WTC11 (cell line): ENCODE measurements at regions not wholly inside any gene's neighbourhood (a gene's known extent, or its start where the extent isn't known, plus 50 kb on each side); places are given as distances from the start of the nearest gene placed in this dataset.

Source experiments
- ATAC-seq: fragments of 200-7000 bp; cut with Tn5 transposase; 2 replicates; pipeline ENCODE4 v1.10.0; 2021; ENCODE audit warnings: mild to moderate bottlenecking, moderate library complexity
- CTCF ChIA-PET: fragments of 300-600 bp; sonication (Branson Sonifier 250); formaldehyde crosslinking; loops from one replicate; lab custom pipeline; 2021; ENCODE audit warnings: antibody characterized with exemption; lab: Charles Lee
- POLR2A ChIA-PET: fragments of 350-600 bp; sonication (Branson Sonifier 250); formaldehyde crosslinking; loops from one replicate; lab custom pipeline; 2021; ENCODE audit warnings: antibody characterized with exemption; lab: Charles Lee
- DNase-seq: peaks from one replicate; pipeline ENCODE4 v3.0.0; 2021; ENCODE audit warnings: low spot score
- H3K27ac Mint-ChIP-seq: 2 replicates; pipeline ENCODE4 v1.8.0; 2021; ENCODE audit warnings: mixed read lengths
- H3K27me3 Mint-ChIP-seq: 2 replicates; pipeline ENCODE4 v1.8.0; 2021; ENCODE audit warnings: low read depth, mild to moderate bottlenecking, moderate library complexity, mixed read lengths
- H3K36me3 Mint-ChIP-seq: 2 replicates; pipeline ENCODE4 v1.8.0; 2021; ENCODE audit warnings: mixed read lengths
- H3K4me1 Mint-ChIP-seq: 2 replicates; pipeline ENCODE4 v1.8.0; 2022; ENCODE audit warnings: mixed read lengths
- H3K4me3 Mint-ChIP-seq: 2 replicates; pipeline ENCODE4 v1.8.0; 2021; ENCODE audit warnings: mild to moderate bottlenecking, moderate library complexity, mixed read lengths
- H3K9me3 Mint-ChIP-seq: 2 replicates; pipeline ENCODE4 v1.8.0; 2021; ENCODE audit warnings: mixed read lengths
- ATF2 ChIP-seq: sonication (generic); formaldehyde crosslinking; IDR thresholded peaks from 2 replicates; pipeline ENCODE4 v1.8.1; 2022; ENCODE audit warnings: low read depth, missing genetic modification reagents, borderline replicate concordance
- ATF3 ChIP-seq: sonication (generic); formaldehyde crosslinking; conservative IDR thresholded peaks from 2 replicates; pipeline ENCODE4 v1.8.1; 2022; ENCODE audit warnings: mild to moderate bottlenecking, missing genetic modification reagents
- E2F5 ChIP-seq: sonication (generic); formaldehyde crosslinking; IDR thresholded peaks from 2 replicates; pipeline ENCODE4 v1.8.1; 2022; ENCODE audit warnings: mild to moderate bottlenecking, moderate library complexity, missing genetic modification reagents
- HMGA2 ChIP-seq: fragments of 250-450 bp; sonication (Bioruptor Pico); IDR thresholded peaks from 2 replicates; pipeline ENCODE4 v1.4.0; 2021; ENCODE audit warnings: mild to moderate bottlenecking, moderate library complexity
- HMGXB4 ChIP-seq: sonication (generic); formaldehyde crosslinking; IDR thresholded peaks from 2 replicates; pipeline ENCODE4 v1.8.1; 2023; ENCODE audit warnings: mild to moderate bottlenecking, moderate library complexity, missing genetic modification reagents
- NR1H2 ChIP-seq: sonication (generic); formaldehyde crosslinking; IDR thresholded peaks from 2 replicates; pipeline ENCODE4 v1.9.0; 2021; ENCODE audit warnings: mild to moderate bottlenecking, moderate library complexity, missing genetic modification reagents
- NR3C1 ChIP-seq: sonication (generic); formaldehyde crosslinking; conservative IDR thresholded peaks from 2 replicates; pipeline ENCODE4 v1.8.1; 2023; ENCODE audit warnings: low read depth, mild to moderate bottlenecking, missing genetic modification reagents
- PRDM15 ChIP-seq: sonication (generic); formaldehyde crosslinking; IDR thresholded peaks from 2 replicates; pipeline ENCODE4 v1.8.0; 2022; ENCODE audit warnings: missing genetic modification reagents
- PRRX2 ChIP-seq: fragments of 250-450 bp; sonication (Bioruptor Pico); IDR thresholded peaks from 2 replicates; pipeline ENCODE4 v1.8.0; 2021; ENCODE audit warnings: mild to moderate bottlenecking
- RELA ChIP-seq: sonication (generic); formaldehyde crosslinking; IDR thresholded peaks from 2 replicates; pipeline ENCODE4 v1.8.1; 2022; ENCODE audit warnings: missing genetic modification reagents, mild to moderate bottlenecking, borderline replicate concordance
- RORB ChIP-seq: fragments of 250-450 bp; sonication (Bioruptor Pico); IDR thresholded peaks from 2 replicates; pipeline ENCODE4 v1.9.0; 2021; ENCODE audit warnings: mild to moderate bottlenecking
- TP53 ChIP-seq: sonication (generic); formaldehyde crosslinking; IDR thresholded peaks from 2 replicates; pipeline ENCODE4 v1.8.1; 2023; ENCODE audit warnings: mild to moderate bottlenecking, missing genetic modification reagents
- ZBTB21 ChIP-seq: sonication (generic); formaldehyde crosslinking; IDR thresholded peaks from 2 replicates; pipeline ENCODE4 v1.8.1; 2023; ENCODE audit warnings: mild to moderate bottlenecking, missing genetic modification reagents, borderline replicate concordance
- ZMAT4 ChIP-seq: fragments of 250-450 bp; sonication (Bioruptor Pico); IDR thresholded peaks from 2 replicates; pipeline ENCODE4 v1.9.0; 2021; ENCODE audit warnings: mild to moderate bottlenecking
- ZNF121 ChIP-seq: sonication (generic); formaldehyde crosslinking; IDR thresholded peaks from 2 replicates; pipeline ENCODE4 v1.8.0; 2023; ENCODE audit warnings: missing genetic modification reagents
- ZNF232 ChIP-seq: sonication (generic); formaldehyde crosslinking; IDR thresholded peaks from 2 replicates; pipeline ENCODE4 v1.8.0; 2022; ENCODE audit warnings: mild to moderate bottlenecking, missing genetic modification reagents
- ZNF281 ChIP-seq: sonication (generic); formaldehyde crosslinking; IDR thresholded peaks from 2 replicates; pipeline ENCODE4 v1.8.0; 2023; ENCODE audit warnings: mild to moderate bottlenecking, missing genetic modification reagents
- ZNF396 ChIP-seq: fragments of 250-450 bp; sonication (Bioruptor Pico); IDR thresholded peaks from 2 replicates; pipeline ENCODE4 v1.8.0; 2021; ENCODE audit warnings: mild to moderate bottlenecking, moderate library complexity, borderline replicate concordance
- ZNF423 ChIP-seq: fragments of 250-450 bp; sonication (Bioruptor Pico); IDR thresholded peaks from 2 replicates; pipeline ENCODE4 v2.1.2; 2022; ENCODE audit warnings: mild to moderate bottlenecking, moderate library complexity
- ZNF512 ChIP-seq: sonication (generic); formaldehyde crosslinking; IDR thresholded peaks from 2 replicates; pipeline ENCODE4 v1.8.1; 2022; ENCODE audit warnings: missing genetic modification reagents, borderline replicate concordance

GRCh38 chr3:117550766-117551165, 841.2 kb downstream of the TUSC7 start:
- Mint-ChIP-seq H3K4me3 (no peak overlapping the region), H3K4me1 (no peaks in the 10 kb centered on the region), H3K36me3 (0 out of 2 replicates have a peak, but pooled peaks cover 2% of the 10 kb centered on the region), H3K27ac (no peak overlapping the region), H3K9me3 (peaks cover 5% of the 10 kb centered on the region), H3K27me3 (no peaks in the 10 kb centered on the region)
- ChIA-PET CTCF (interaction anchor here (1.0 to 1.1 kb wide), 3 partner anchors 517 to 780 kb away, joined by 3 to 7 read pairs (median 4); no protein-coding TSS in a partner anchor), POLR2A (no interaction called here)
- no peak for ATAC-seq
- DNase-seq: no peak
- TF ChIP-seq NR3C1 (no peak), RORB (CRISPR knock-in tag) (no peak), ATF2 (CRISPR knock-in tag) (no peak), ZNF512 (CRISPR knock-in tag) (no peak), E2F5 (CRISPR knock-in tag) (no peak), RELA (CRISPR knock-in tag) (no peak), PRRX2 (no peak), ZNF396 (CRISPR knock-in tag) (no peak), ZBTB21 (CRISPR knock-in tag) (no peak), ZNF423 (CRISPR knock-in tag) (no peak)

- ATAC-seq: no peak
- CTCF ChIA-PET: no interaction called here
- TF ChIP-seq HMGA2 (CRISPR knock-in tag): no peak
- TF ChIP-seq ZMAT4: no peak
- TF ChIP-seq ZBTB21 (CRISPR knock-in tag): no peak
- TF ChIP-seq ZNF281: no peak
- no peak for TF ChIP-seq TP53 (CRISPR knock-in tag)
- TF ChIP-seq NR1H2 (CRISPR knock-in tag): no peak
- TF ChIP-seq ATF2 (CRISPR knock-in tag): no peak
- TF ChIP-seq RELA (CRISPR knock-in tag): no peak
- TF ChIP-seq PRDM15 (CRISPR knock-in tag): no peak
- no peak for TF ChIP-seq ATF3
- no peak for TF ChIP-seq HMGXB4 (CRISPR knock-in tag)
- TF ChIP-seq ZNF232 (CRISPR knock-in tag): no peak
- no peak for TF ChIP-seq ZNF121 (CRISPR knock-in tag)
Measured at GRCh38 chr3:117553461-117553860, 843.9 kb downstream of the TUSC7 start.

More at GRCh38 chr3:117553461-117553860, 843.9 kb downstream of the TUSC7 start:
- no peak overlapping the region for H3K4me3 Mint-ChIP-seq
- DNase-seq: no peak
- H3K4me1 Mint-ChIP-seq: 0 out of 2 replicates have a peak, but pooled peaks cover 2% of the 10 kb centered on the region
- peaks cover 8% of the 10 kb centered on the region for H3K9me3 Mint-ChIP-seq
- no peak overlapping the region for H3K27ac Mint-ChIP-seq
- no peaks in the 10 kb centered on the region for H3K27me3 Mint-ChIP-seq
- POLR2A ChIA-PET: no interaction called here
- H3K36me3 Mint-ChIP-seq: 0 out of 2 replicates have a peak, but pooled peaks cover 2% of the 10 kb centered on the region
